ENCODE measurements at regions not wholly inside any gene's neighbourhood (a gene's known extent, or its start where the extent isn't known, plus 50 kb on each side); places are given as distances from the start of the nearest gene placed in this dataset.

- no peaks in the 10 kb centered on the region for H3K27me3 Mint-ChIP-seq (ENCODE audit: unreplicated experiment)
- no peaks in the 10 kb centered on the region for H3K36me3 Mint-ChIP-seq (ENCODE audit: insufficient read depth, unreplicated experiment)
- peaks cover 14% of the 10 kb centered on the region for H3K4me1 Mint-ChIP-seq (ENCODE audit: low read depth, unreplicated experiment)
- intact Hi-C loops (cut with micrococcal nuclease; ENCODE audit: unreplicated experiment): no loop called here
- no peaks in the 10 kb centered on the region for H3K9me3 Mint-ChIP-seq (ENCODE audit: low read depth, unreplicated experiment)
- no peak for DNase-seq
- CTCF ChIA-PET: no interaction called here
- H3K27ac Mint-ChIP-seq (ENCODE audit: unreplicated experiment): no peak overlapping the region
- no peak overlapping the region for H3K4me3 Mint-ChIP-seq (ENCODE audit: low read depth, unreplicated experiment)
- no peak for TF ChIP-seq CTCF (IDR thresholded peaks at IDR 0.05; ENCODE audit: unreplicated experiment)
- BruUV-seq (replicated peaks): no TSS peak
Measured at GRCh38 chr5:91910655-91911054, 527.5 kb upstream of the ARRDC3 start.

GRCh38 chr5:91910247-91910646, 527.1 kb upstream of the ARRDC3 start:
- no peak for TF ChIP-seq CTCF (IDR thresholded peaks at IDR 0.05; ENCODE audit: unreplicated experiment)
- no peak for DNase-seq
- Mint-ChIP-seq H3K27ac (ENCODE audit: unreplicated experiment) (no peak overlapping the region), H3K36me3 (ENCODE audit: insufficient read depth, unreplicated experiment) (no peaks in the 10 kb centered on the region), H3K4me1 (ENCODE audit: low read depth, unreplicated experiment) (peaks cover 14% of the 10 kb centered on the region), H3K4me3 (ENCODE audit: low read depth, unreplicated experiment) (no peak overlapping the region), H3K9me3 (ENCODE audit: low read depth, unreplicated experiment) (no peaks in the 10 kb centered on the region), H3K27me3 (ENCODE audit: unreplicated experiment) (no peaks in the 10 kb centered on the region)
- intact Hi-C loops (cut with micrococcal nuclease; ENCODE audit: unreplicated experiment): no loop called here
- BruUV-seq (replicated peaks): no TSS peak
- CTCF ChIA-PET: no interaction called here

GRCh38 chr5:91906494-91906893, 523.4 kb upstream of the ARRDC3 start:
- intact Hi-C loops (cut with micrococcal nuclease; ENCODE audit: unreplicated experiment): no loop called here
- Mint-ChIP-seq H3K4me3 (ENCODE audit: low read depth, unreplicated experiment) (no peak overlapping the region), H3K36me3 (ENCODE audit: insufficient read depth, unreplicated experiment) (no peaks in the 10 kb centered on the region), H3K4me1 (ENCODE audit: low read depth, unreplicated experiment) (peaks cover 14% of the 10 kb centered on the region), H3K9me3 (ENCODE audit: low read depth, unreplicated experiment) (no peaks in the 10 kb centered on the region), H3K27me3 (ENCODE audit: unreplicated experiment) (no peaks in the 10 kb centered on the region), H3K27ac (ENCODE audit: unreplicated experiment) (no peak overlapping the region)
- no peak for TF ChIP-seq CTCF (IDR thresholded peaks at IDR 0.05; ENCODE audit: unreplicated experiment)
- no TSS peak for BruUV-seq (replicated peaks)
- DNase-seq: no peak
- CTCF ChIA-PET: interaction anchor here (0.6 kb wide), 1 partner anchor 1642 kb away, joined by 3 read pairs; no protein-coding TSS in a partner anchor

GRCh38 chr5:91906027-91906426, 522.9 kb upstream of the ARRDC3 start:
- BruUV-seq (replicated peaks): no TSS peak
- no peak for TF ChIP-seq CTCF (IDR thresholded peaks at IDR 0.05; ENCODE audit: unreplicated experiment)

More at GRCh38 chr5:91906027-91906426, 522.9 kb upstream of the ARRDC3 start:
- intact Hi-C loops (cut with micrococcal nuclease; ENCODE audit: unreplicated experiment): no loop called here
- CTCF ChIA-PET: interaction anchor here (0.6 kb wide), 1 partner anchor 1642 kb away, joined by 3 read pairs; no protein-coding TSS in a partner anchor
- Mint-ChIP-seq H3K27me3 (ENCODE audit: unreplicated experiment) (no peaks in the 10 kb centered on the region), H3K27ac (ENCODE audit: unreplicated experiment) (no peak overlapping the region), H3K4me3 (ENCODE audit: low read depth, unreplicated experiment) (no peak overlapping the region), H3K4me1 (ENCODE audit: low read depth, unreplicated experiment) (peaks cover 14% of the 10 kb centered on the region), H3K36me3 (ENCODE audit: insufficient read depth, unreplicated experiment) (no peaks in the 10 kb centered on the region), H3K9me3 (ENCODE audit: low read depth, unreplicated experiment) (no peaks in the 10 kb centered on the region)
- no peak for DNase-seq
